RWPE1 (cell line): ENCODE measurements at regions not wholly inside any gene's neighbourhood (a gene's known extent, or its start where the extent isn't known, plus 50 kb on each side); places are given as distances from the start of the nearest gene placed in this dataset.

Source experiments
- CTCF ChIA-PET: fragments of 350-600 bp; sonication (Branson Sonifier 250); formaldehyde crosslinking; extraction: SDS; loops from one replicate; lab custom pipeline; 2021; lab: Yijun Ruan, JAX
- POLR2A ChIA-PET: fragments of 400-600 bp; formaldehyde crosslinking; extraction: SDS; loops from one replicate; lab custom pipeline; 2020; ENCODE audit warnings: antibody characterized with exemption; ENCODE audit not compliant: low non-redundant PET; lab: Yijun Ruan, JAX
- DNase-seq: peaks from one replicate; pipeline ENCODE4 v3.0.0; 2012; ENCODE audit warnings: low spot score
- H3K27ac ChIP-seq: fragments of 450-650 bp; 2 replicates; pipeline ENCODE4 v1.5.1; 2017
- TF ChIP-seq, protein P1 (sequence below): fragments of 450-650 bp; conservative IDR thresholded peaks from 2 replicates; pipeline ENCODE4 v1.5.1; 2017; ENCODE audit warnings: low read depth, mild to moderate bottlenecking

DNA sequence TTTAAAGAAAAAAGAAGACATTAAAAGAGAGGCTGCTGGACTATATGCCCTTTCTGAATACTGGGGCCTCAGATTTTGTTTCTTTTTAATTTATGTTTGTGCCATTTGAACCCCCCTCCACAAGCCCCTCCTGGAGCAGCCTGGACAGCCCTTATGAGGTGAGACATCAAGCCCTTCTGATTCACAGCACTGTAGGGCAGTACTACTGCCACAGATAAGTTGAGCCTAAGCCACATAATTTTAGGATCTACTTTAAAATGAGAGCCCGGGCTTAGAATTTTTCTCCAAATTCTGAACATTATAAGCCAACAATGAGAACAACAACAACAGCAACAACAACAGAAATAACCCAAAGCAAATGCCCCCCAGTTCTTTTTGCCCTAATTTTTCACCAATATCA, 256.9 kb upstream of the SALL1 start:
- ChIA-PET CTCF (no interaction called here), POLR2A (no interaction called here)
- TF ChIP-seq, protein P1, sequence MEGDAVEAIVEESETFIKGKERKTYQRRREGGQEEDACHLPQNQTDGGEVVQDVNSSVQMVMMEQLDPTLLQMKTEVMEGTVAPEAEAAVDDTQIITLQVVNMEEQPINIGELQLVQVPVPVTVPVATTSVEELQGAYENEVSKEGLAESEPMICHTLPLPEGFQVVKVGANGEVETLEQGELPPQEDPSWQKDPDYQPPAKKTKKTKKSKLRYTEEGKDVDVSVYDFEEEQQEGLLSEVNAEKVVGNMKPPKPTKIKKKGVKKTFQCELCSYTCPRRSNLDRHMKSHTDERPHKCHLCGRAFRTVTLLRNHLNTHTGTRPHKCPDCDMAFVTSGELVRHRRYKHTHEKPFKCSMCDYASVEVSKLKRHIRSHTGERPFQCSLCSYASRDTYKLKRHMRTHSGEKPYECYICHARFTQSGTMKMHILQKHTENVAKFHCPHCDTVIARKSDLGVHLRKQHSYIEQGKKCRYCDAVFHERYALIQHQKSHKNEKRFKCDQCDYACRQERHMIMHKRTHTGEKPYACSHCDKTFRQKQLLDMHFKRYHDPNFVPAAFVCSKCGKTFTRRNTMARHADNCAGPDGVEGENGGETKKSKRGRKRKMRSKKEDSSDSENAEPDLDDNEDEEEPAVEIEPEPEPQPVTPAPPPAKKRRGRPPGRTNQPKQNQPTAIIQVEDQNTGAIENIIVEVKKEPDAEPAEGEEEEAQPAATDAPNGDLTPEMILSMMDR, result no peak

DNA sequence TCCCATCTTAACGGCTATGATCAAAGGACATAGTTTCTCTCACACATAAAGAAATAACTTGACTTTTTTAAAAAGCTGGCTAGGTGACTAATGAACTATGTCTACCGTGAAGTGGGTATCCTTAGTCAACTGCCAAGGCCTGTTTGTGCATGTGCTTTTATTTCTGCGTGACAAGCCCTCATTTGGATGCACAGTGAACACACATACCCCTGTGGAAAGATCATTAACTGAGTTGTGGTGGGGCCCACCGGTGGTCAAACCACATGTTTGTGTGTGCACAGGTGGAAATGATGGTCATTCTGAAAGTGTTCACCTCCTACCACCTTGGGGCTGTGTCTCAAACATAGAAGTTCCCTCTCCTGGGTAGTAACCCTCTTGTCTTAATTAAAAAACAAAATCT, 256.1 kb upstream of the SALL1 start:
- TF ChIP-seq, protein P1, result no peak
- DNase-seq, result no peak
- no peak overlapping the region for H3K27ac ChIP-seq
- ChIA-PET CTCF (no interaction called here), POLR2A (no interaction called here)

More for the DNA sequence above, 256.9 kb upstream of the SALL1 start:
- H3K27ac ChIP-seq, result no peak overlapping the region
- no peak for DNase-seq

DNA sequence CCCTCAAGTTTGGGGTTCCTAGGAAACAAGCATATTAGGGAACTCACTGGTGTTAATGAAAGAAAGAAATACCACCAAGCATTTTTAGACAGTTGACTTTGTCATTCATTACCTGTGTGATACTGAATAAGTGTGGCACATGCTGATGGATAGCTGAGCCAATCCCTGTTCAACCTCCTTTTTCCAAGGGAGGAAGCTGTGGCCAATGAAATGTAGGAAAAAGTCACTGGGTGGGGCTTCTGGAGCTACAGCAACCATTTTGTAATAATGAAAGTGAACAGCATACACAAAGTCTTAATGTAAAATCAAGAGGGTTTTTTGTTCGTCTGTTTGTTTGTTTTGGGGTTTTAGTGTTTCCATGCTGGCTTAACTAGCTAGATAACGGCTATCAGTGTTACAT, 254.3 kb upstream of the SALL1 start:
- CTCF ChIA-PET, result no interaction called here
- no peak overlapping the region for H3K27ac ChIP-seq
- no peak for DNase-seq
- TF ChIP-seq, protein P1, result no peak
- POLR2A ChIA-PET, result no interaction called here

DNA sequence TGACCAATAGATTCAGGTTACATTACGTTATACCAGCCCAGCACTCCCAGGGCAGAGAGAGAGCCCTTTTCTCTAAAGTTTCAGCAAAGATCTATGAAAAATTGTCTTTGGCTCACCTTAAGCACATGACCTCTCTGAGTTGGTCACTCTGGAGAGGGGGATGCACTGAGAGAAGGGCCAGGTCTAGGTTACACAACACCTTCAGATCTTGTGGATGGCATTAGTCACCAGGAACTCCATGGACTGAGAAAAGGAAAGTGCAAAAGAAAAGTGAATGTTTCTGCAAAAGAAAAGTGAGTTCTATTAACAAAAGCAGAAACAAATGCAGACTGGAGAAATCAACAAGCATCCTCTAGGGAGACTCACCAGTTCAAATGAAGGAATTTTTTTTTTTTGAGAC, 253.3 kb upstream of the SALL1 start:
- DNase-seq, result no peak
- POLR2A ChIA-PET, result no interaction called here
- no peak overlapping the region for H3K27ac ChIP-seq
- TF ChIP-seq, protein P1, result no peak
- CTCF ChIA-PET, result no interaction called here

DNA sequence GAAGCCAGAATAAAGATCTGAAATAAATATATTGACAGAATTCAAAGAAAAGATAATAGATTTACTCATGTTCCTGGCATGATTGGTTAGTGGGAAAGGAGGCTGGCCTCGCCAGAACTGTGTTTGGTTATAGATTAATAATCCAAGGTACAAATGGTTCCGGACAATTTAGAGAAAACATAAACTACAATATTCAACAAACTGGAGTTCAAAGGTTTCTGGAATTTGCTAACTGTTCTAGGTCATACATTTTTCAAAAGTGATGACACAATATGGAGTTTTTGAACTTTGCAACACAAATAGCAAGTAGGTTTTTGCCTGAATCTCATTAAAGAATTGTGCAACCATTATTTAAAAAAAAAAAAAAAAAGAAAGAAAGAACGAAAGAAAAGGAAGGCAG, 251.7 kb upstream of the SALL1 start:
- no peak for DNase-seq
- CTCF ChIA-PET, result no interaction called here
- POLR2A ChIA-PET, result no interaction called here
- H3K27ac ChIP-seq, result no peak overlapping the region
- TF ChIP-seq, protein P1, result no peak

DNA sequence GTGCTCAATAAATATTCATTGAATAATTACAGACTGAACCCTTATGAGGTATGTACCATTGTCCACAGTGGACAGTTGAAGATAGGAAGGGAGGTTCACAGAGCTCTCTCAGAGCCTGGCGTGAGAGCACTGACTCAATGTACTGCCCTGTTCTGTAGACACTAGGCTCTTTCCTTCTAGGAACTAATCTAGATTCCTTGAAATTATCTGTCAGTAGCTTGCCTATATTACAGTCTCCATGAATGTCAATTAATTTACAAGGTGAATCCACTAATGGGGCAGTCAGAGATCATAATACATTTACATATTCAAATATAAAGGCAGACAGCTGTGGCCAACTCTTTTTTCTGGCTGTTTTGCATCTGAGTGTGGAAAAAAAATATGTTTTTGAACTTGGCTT, 251.2 kb upstream of the SALL1 start:
- H3K27ac ChIP-seq, result no peak overlapping the region
- DNase-seq, result no peak
- CTCF ChIA-PET, result interaction anchor here (0.6 kb wide), 1 partner anchor 793 kb away, joined by 4 read pairs; no protein-coding TSS in a partner anchor
- POLR2A ChIA-PET, result no interaction called here
- TF ChIP-seq, protein P1, result no peak
